NB4 (cell line): ENCODE measurements at regions not wholly inside any gene's neighbourhood (a gene's known extent, or its start where the extent isn't known, plus 50 kb on each side); places are given as distances from the start of the nearest gene placed in this dataset.
"Not testable (repeated sequence)": the region's sequence is repeated elsewhere in the genome, so short reads cannot be mapped to it uniquely, and the experiment has no call there.

Experiments used
- DNase-seq: peaks from one replicate; pipeline ENCODE4 v3.0.0; 2010; ENCODE audit warnings: low read depth
- H3K4me3 ChIP-seq: one replicate; pipeline ENCODE4 v1.5.1; 2011; ENCODE audit warnings: mild to moderate bottlenecking, low read depth, low read length, moderate library complexity
- CTCF ChIP-seq: IDR thresholded peaks from one replicate; pipeline ENCODE4 v1.5.1; 2012; ENCODE audit warnings: low read depth, low read length
- MAX ChIP-seq: IDR thresholded peaks from 2 replicates; pipeline ENCODE4 v1.6.1; 2011; ENCODE audit warnings: low read depth, low read length
- MYC ChIP-seq: IDR thresholded peaks from 2 replicates; pipeline ENCODE4 v1.6.1; 2011; ENCODE audit warnings: low read depth, low read length
- POLR2A ChIP-seq: IDR thresholded peaks from 2 replicates; pipeline ENCODE4 v1.6.1; 2011; ENCODE audit warnings: mild to moderate bottlenecking; ENCODE audit not compliant: insufficient read length; ENCODE audit errors: extremely low read depth

DNA sequence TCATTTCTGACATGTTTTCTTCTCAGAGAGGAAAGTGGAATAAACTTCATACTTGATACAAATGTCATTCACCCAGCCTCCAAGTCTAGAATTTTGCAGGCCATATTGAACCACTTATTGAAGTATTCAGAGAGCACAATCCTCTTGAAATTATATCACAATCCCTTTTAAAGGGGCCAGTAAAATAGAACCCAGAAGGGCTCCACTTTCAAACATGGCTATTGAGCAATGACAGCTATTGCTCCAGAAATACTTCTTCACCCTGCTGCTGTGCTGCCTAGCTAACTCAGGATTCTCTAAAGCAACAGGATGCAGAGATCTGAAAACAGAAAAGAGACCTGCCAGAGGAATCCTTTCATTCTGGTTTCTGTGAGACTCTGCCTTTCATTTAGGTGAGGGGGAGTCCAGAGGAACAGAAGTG lies 275.0 kb upstream of the CDH5 start:
- no peak overlapping the region for H3K4me3 ChIP-seq
- peak; percentile 27 for DNase-seq
- TF ChIP-seq CTCF (no peak), MAX (no peak), MYC (no peak), POLR2A (no peak)

DNA sequence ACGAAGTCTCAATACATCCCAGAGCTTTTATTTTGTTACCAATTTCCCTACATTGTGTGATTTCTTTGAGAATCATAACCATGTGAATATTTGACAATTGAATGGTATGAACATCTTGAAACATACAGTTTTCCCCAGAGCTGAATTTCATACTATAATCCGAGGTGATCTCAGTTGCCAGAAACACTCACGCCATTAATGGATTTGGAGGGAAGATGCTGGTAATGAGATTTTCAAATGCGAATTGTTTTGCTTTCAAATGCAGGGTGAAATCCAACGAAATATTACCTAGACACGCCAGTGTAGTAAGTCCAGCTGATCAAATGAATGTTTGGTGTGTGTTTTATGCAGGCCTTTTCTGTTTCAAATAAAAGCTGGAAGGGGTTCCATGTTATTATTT lies 277.8 kb upstream of the CDH5 start:
- DNase-seq: no peak
- no peak overlapping the region for H3K4me3 ChIP-seq
- no peak for TF ChIP-seq POLR2A
- no peak for TF ChIP-seq MAX
- no peak for TF ChIP-seq CTCF
- no peak for TF ChIP-seq MYC

GRCh38 chr16:66087308-66087707 lies 279.2 kb upstream of the CDH5 start:
- TF ChIP-seq MAX (no peak), MYC (no peak), POLR2A (no peak), CTCF (no peak)
- H3K4me3 ChIP-seq: no peak overlapping the region
- DNase-seq: no peak

- TF ChIP-seq MAX (no peak), CTCF (no peak), MYC (no peak), POLR2A (no peak)
- DNase-seq: no peak
- H3K4me3 ChIP-seq: no peak overlapping the region
These were observed 280.8 kb upstream of the CDH5 start for GRCh38 chr16:66085651-66086050.

DNA sequence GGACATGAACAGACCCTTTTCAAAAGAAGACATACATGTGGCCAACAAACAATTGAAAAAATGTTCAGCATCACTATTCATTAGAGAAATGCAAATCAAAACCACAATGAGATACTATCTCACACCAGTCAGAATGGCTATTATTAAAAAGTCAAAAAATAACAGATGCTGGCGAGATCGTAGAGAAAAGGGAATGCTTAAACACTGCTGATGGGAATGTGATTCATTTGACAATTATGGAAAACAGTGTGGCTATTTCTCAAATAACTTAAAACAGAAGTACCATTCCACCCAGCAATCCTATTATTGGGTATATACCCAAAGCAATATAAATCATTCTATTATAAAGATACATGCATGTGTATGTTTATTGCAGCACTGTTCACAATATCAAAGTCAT lies 281.8 kb upstream of the CDH5 start:
- DNase-seq, H3K4me3 ChIP-seq: not testable (repeated sequence)

- TF ChIP-seq POLR2A (no peak), MAX (no peak), CTCF (no peak), MYC (no peak)
- no peak overlapping the region for H3K4me3 ChIP-seq
- DNase-seq: no peak
These were observed 282.2 kb upstream of the CDH5 start for GRCh38 chr16:66084306-66084705.

DNA sequence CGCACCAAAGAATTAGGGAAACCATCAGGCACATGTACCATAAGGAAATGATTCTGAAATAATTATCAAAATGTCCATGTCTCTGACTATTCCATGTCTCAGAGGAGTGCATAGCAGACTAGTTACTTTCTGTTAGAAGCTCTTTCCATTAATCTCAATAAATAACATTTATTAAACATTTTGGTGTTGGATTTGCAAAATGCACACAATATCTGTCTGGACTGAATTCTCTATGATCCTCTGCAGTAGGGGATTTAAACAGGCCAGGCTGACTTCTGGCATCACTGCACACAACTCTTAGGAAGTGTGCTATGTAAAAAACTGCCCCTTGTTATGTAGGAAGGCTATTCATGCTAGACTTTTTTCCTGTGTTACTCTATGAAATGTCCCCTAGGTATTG lies 283.3 kb upstream of the CDH5 start:
- no peak overlapping the region for H3K4me3 ChIP-seq
- TF ChIP-seq MYC (no peak), POLR2A (no peak), CTCF (no peak), MAX (no peak)
- DNase-seq: no peak
